ENCODE measurements at regions not wholly inside any gene's neighbourhood (a gene's known extent, or its start where the extent isn't known, plus 50 kb on each side); places are given as distances from the start of the nearest gene placed in this dataset.

DNA sequence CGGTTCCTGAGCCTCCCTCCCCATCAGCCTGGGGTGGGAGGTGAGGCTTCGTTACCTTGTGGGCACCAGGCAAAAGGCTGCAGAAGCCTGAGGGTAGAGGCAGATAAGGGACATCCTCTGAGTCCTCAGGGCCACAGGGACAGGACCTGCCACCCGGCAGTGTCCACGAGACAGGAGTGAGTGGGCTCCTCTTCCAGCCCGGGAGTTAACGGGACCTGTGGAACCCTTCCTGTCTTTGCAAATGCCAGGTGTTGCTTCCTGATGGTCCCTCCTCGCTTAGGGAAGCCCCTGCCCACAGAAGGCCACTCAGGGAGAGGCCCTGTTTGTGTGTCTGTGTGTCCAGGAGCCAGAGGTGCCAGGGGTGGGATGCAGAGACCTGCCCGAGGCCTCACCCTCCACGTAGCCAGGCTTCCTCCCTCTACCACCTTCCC lies 111.1 kb upstream of the ALDH1A3 start:
- ATAC-seq (no peak), DNase-seq (no peak)
- TF ChIP-seq POLR2A (IDR thresholded peaks at IDR 0.05), result no peak
- TF ChIP-seq, protein P1, sequence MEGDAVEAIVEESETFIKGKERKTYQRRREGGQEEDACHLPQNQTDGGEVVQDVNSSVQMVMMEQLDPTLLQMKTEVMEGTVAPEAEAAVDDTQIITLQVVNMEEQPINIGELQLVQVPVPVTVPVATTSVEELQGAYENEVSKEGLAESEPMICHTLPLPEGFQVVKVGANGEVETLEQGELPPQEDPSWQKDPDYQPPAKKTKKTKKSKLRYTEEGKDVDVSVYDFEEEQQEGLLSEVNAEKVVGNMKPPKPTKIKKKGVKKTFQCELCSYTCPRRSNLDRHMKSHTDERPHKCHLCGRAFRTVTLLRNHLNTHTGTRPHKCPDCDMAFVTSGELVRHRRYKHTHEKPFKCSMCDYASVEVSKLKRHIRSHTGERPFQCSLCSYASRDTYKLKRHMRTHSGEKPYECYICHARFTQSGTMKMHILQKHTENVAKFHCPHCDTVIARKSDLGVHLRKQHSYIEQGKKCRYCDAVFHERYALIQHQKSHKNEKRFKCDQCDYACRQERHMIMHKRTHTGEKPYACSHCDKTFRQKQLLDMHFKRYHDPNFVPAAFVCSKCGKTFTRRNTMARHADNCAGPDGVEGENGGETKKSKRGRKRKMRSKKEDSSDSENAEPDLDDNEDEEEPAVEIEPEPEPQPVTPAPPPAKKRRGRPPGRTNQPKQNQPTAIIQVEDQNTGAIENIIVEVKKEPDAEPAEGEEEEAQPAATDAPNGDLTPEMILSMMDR (IDR thresholded peaks at IDR 0.05), result no peak
- Histone ChIP-seq H3K4me1 (no peaks in the 10 kb centered on the region), H3K27ac (no peak overlapping the region), H3K27me3 (peaks cover 0 to 9% (median 0%) of the 10 kb centered on the region in 9 donors), H3K9me3 (no peaks in the 10 kb centered on the region), H3K4me3 (no peak overlapping the region), H3K36me3 (no peaks in the 10 kb centered on the region)
- WGBS, 4 donors, result 92 to 96% (median 94%) methylated on average over 6 to 9 of the region's 9 CpGs
- intact Hi-C loops (cut with DNase I), result no loop called here

GRCh38 chr15:100769043-100769974 lies 110.3 kb upstream of the ALDH1A3 start:
- intact Hi-C loops (cut with DNase I), result no loop called here
- ATAC-seq, result peak in 1 of 4 donors; percentile 15
- Histone ChIP-seq H3K27me3 (peaks cover 0 to 9% (median 0%) of the 10 kb centered on the region in 9 donors), H3K36me3 (no peaks in the 10 kb centered on the region), H3K4me1 (no peaks in the 10 kb centered on the region), H3K27ac (no peak overlapping the region), H3K4me3 (no peak overlapping the region), H3K9me3 (no peaks in the 10 kb centered on the region)
- 91 to 98% (median 96%) methylated on average over 7 to 15 of the region's 15 CpGs for WGBS, 4 donors
- TF ChIP-seq, protein P1 (IDR thresholded peaks at IDR 0.05), result no peak
- TF ChIP-seq POLR2A (IDR thresholded peaks at IDR 0.05), result no peak
- no peak for DNase-seq

- TF ChIP-seq POLR2A (IDR thresholded peaks at IDR 0.05), result no peak
- ATAC-seq (no peak), DNase-seq (no peak)
- Histone ChIP-seq H3K4me1 (no peaks in the 10 kb centered on the region), H3K27ac (no peak overlapping the region), H3K36me3 (no peaks in the 10 kb centered on the region), H3K4me3 (no peak overlapping the region), H3K9me3 (no peaks in the 10 kb centered on the region), H3K27me3 (peaks cover 0 to 9% (median 0%) of the 10 kb centered on the region in 9 donors)
- intact Hi-C loops (cut with DNase I), result no loop called here
- WGBS, 4 donors, result 84 to 90% (median 88%) methylated on average over 4 of the region's 4 CpGs
These were observed 109.7 kb upstream of the ALDH1A3 start for GRCh38 chr15:100769975-100770340.

DNA sequence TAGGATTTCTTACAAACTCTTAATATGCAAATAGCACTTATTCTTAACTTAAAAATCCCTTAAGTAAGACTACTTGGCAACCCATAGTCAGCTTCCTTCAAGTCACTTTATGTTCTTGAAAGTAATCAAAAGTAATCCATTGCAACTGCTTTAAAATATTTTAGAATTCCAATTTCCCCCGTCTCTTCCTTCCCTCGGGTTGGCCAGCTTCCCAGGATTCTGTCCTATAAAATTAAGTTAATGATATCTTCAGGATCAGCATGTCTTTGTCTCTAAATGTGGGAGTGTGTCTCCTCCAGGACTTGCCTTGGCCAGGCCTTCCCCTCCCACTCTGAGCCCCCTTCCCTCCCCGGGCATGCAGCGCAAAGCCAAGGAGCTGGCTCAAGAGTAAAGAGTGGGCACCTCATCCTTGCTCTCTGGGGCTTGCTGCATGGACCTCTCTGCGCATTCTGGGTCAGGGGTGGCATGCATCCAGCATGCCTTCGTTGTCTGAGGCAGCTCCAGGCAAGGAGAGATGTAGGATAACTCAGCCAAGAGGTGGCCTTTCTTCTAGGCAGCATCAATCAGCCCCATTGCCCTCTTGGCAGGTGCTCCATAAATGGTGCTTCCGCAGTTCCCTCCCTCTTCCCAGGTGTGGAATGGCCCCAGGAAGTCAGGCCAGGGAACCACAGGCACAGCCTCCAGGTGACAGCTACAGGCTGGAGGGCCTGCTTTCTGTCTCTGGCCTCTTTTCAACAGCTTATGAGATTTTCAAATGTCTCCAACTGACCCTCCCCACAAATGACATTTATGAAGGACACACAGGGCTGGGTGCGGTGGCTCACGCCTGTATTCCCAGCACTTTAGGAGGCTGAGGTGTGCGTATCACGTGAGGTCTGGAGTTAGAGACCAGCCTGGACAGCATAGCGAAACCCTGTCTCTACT lies 108.7 kb upstream of the ALDH1A3 start:
- Histone ChIP-seq H3K36me3 (no peaks in the 10 kb centered on the region), H3K27me3 (peaks cover 0 to 9% (median 0%) of the 10 kb centered on the region in 9 donors), H3K4me3 (no peak overlapping the region), H3K27ac (no peak overlapping the region), H3K4me1 (no peaks in the 10 kb centered on the region), H3K9me3 (no peaks in the 10 kb centered on the region)
- ATAC-seq (no peak), DNase-seq (no peak)
- intact Hi-C loops (cut with DNase I), result no loop called here
- WGBS, 4 donors, result 71 to 85% (median 73%) methylated on average over 10 to 12 of the region's 12 CpGs
- TF ChIP-seq, protein P1 (IDR thresholded peaks at IDR 0.05), result no peak
- no peak for TF ChIP-seq POLR2A (IDR thresholded peaks at IDR 0.05)
